Ishikawa (cell line): ENCODE measurements at regions not wholly inside any gene's neighbourhood (a gene's known extent, or its start where the extent isn't known, plus 50 kb on each side); places are given as distances from the start of the nearest gene placed in this dataset.

Source experiments
- CREB1 ChIP-seq: IDR thresholded peaks from 2 replicates; pipeline ENCODE4 v1.6.1; 2012; ENCODE audit warnings: low read depth
- EP300 ChIP-seq: IDR thresholded peaks from 2 replicates; pipeline ENCODE4 v1.6.1; 2012; ENCODE audit warnings: borderline replicate concordance
- FOXM1 ChIP-seq: IDR thresholded peaks from 2 replicates; pipeline ENCODE4 v1.6.1; 2012; ENCODE audit warnings: low read depth, borderline replicate concordance
- NFIC ChIP-seq: IDR thresholded peaks from 2 replicates; pipeline ENCODE4 v1.6.1; 2012
- TEAD4 ChIP-seq: IDR thresholded peaks from 2 replicates; pipeline ENCODE4 v1.6.1; 2012
- YY1 ChIP-seq: IDR thresholded peaks from 2 replicates; pipeline ENCODE4 v1.6.1; 2012; ENCODE audit warnings: low read depth
- TF ChIP-seq, protein P1 (sequence below): IDR thresholded peaks from 2 replicates; pipeline ENCODE4 v1.6.1; 2012; ENCODE audit warnings: low read depth, mild to moderate bottlenecking

DNA sequence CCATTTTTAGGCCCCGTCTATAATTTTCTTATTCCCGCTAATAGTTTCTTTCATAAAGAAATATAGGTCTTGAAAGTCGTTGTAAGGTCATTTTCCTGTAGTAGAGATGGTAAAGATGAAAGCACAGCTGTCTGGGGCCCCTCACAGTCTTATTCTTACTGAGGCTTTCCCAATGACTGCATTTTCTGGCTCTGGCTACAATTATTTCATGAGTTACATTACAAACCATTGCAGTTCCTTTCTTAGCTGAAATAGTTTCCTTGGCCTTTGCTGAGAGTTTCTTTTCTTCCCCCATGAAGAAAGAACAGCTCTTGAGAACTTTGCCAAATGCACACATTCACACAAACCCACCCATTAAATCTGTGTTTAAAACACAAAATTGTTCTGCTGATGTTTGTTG, 113.0 kb downstream of the DYRK2 start:
- TF ChIP-seq EP300 (no peak), TEAD4 (no peak), CREB1 (no peak), NFIC (no peak), FOXM1 (no peak), YY1 (no peak)
- TF ChIP-seq, protein P1, sequence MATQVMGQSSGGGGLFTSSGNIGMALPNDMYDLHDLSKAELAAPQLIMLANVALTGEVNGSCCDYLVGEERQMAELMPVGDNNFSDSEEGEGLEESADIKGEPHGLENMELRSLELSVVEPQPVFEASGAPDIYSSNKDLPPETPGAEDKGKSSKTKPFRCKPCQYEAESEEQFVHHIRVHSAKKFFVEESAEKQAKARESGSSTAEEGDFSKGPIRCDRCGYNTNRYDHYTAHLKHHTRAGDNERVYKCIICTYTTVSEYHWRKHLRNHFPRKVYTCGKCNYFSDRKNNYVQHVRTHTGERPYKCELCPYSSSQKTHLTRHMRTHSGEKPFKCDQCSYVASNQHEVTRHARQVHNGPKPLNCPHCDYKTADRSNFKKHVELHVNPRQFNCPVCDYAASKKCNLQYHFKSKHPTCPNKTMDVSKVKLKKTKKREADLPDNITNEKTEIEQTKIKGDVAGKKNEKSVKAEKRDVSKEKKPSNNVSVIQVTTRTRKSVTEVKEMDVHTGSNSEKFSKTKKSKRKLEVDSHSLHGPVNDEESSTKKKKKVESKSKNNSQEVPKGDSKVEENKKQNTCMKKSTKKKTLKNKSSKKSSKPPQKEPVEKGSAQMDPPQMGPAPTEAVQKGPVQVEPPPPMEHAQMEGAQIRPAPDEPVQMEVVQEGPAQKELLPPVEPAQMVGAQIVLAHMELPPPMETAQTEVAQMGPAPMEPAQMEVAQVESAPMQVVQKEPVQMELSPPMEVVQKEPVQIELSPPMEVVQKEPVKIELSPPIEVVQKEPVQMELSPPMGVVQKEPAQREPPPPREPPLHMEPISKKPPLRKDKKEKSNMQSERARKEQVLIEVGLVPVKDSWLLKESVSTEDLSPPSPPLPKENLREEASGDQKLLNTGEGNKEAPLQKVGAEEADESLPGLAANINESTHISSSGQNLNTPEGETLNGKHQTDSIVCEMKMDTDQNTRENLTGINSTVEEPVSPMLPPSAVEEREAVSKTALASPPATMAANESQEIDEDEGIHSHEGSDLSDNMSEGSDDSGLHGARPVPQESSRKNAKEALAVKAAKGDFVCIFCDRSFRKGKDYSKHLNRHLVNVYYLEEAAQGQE, result no peak
